Erythroblast (primary cell): ENCODE measurements at regions not wholly inside any gene's neighbourhood (a gene's known extent, or its start where the extent isn't known, plus 50 kb on each side); places are given as distances from the start of the nearest gene placed in this dataset.

Experiments
- GATA1 ChIP-seq: IDR thresholded peaks from 2 replicates; pipeline ENCODE4 v1.6.1; 2011; ENCODE audit warnings: low read depth, mild to moderate bottlenecking, control low read depth, low read length, moderate library complexity
- POLR2A ChIP-seq: IDR thresholded peaks from 2 replicates; pipeline ENCODE4 v1.6.1; 2011; ENCODE audit warnings: mild to moderate bottlenecking, low read length

- TF ChIP-seq POLR2A (no peak), GATA1 (no peak)
Observed at GRCh38 chr7:138205614-138206150, 129.4 kb downstream of the AKR1D1 start.
